ENCODE measurements at regions not wholly inside any gene's neighbourhood (a gene's known extent, or its start where the extent isn't known, plus 50 kb on each side); places are given as distances from the start of the nearest gene placed in this dataset.

DNA sequence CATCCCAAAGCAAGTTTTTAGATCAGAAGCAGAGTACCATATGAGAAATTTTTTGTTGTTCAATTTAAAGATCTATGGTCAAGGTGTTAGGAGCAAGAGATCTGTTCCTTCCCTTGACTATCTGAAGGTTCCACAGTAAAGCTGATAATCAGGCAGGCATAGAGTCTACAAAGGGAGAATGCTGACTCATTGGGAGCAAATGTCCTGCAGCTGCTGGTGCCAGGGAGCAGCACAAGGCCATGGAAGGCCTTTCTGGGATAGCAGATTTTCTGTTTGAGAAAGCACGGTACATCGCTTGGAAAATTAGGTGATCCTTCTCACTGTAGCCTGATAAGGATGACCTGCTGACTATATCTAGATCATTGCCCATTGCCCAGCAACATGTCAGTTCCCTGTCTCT, 210.1 kb upstream of the C1orf87 start:
- no peaks in the 10 kb centered on the region for H4K20me1 ChIP-seq (replicated peaks in 1 of 2; ENCODE audit: control insufficient read depth in 1 of 2, insufficient read depth in 2 of 2, low read length in 2 of 2)
- no peak overlapping the region for H3K27ac ChIP-seq (ENCODE audit: low read depth, low read length)
- no peak overlapping the region for H3K23ac ChIP-seq (ENCODE audit: insufficient read length)
- H3K14ac ChIP-seq (ENCODE audit: insufficient read length) = no peak overlapping the region
- no peak overlapping the region for H2BK20ac ChIP-seq (ENCODE audit: low read length)
- H4K91ac ChIP-seq (replicated peaks; ENCODE audit: insufficient read length, low read length) = no peak overlapping the region
- H3K79me2 ChIP-seq (ENCODE audit: control insufficient read depth in 1 of 2, insufficient read depth in 2 of 2, low read length in 2 of 2) = no peaks in the 10 kb centered on the region
- no peaks in the 10 kb centered on the region for H3K79me1 ChIP-seq (ENCODE audit: low read depth, low read length)
- no peaks in the 10 kb centered on the region; a peak in 1 of 8 replicates for H3K36me3 ChIP-seq (ENCODE audit: control insufficient read depth in 2 of 4, insufficient read depth in 4 of 4, low read length in 3 of 4)
- WGBS, 2 experiments (ENCODE audit: extremely low coverage in 1 of 2, insufficient coverage in 1 of 2, insufficient read length in 1 of 2, insufficient replicate concordance in 2 of 2, low coverage in 1 of 2, low lambda C conversion rate in 2 of 2, missing lambda C conversion rate in 1 of 2) = 100% methylated on average over 2 of the region's 2 CpGs; no CpG with 5 or more reads in 1 of the 2 experiments
- H3K56ac ChIP-seq (replicated peaks; ENCODE audit: insufficient read length, low read depth, low read length) = no peak overlapping the region
- no peak overlapping the region for H3K4me3 ChIP-seq (ENCODE audit: extremely low read depth in 1 of 4, insufficient read depth in 2 of 4, low read depth in 3 of 4, low read length in 4 of 4)
- H3K4ac ChIP-seq (replicated peaks; ENCODE audit: insufficient read length, low read depth, low read length) = no peak overlapping the region
- ChIA-PET CTCF (ENCODE audit: partially characterized antibody) (interaction anchor here (0.9 to 2.0 kb wide), 2 partner anchors 473 to 482 kb away, joined by 3 to 7 read pairs; no protein-coding TSS in a partner anchor), POLR2A (ENCODE audit: partially characterized antibody) (interaction anchor here (0.5 kb wide), 1 partner anchor 564 kb away, joined by 3 read pairs; no protein-coding TSS in a partner anchor)
- TF ChIP-seq TEAD4 (IDR thresholded peaks at IDR 0.05; ENCODE audit: low read depth, low read length) = no peak
- no peak for TF ChIP-seq RAD21 (IDR thresholded peaks at IDR 0.05 in 1 of 2, conservative IDR thresholded peaks at IDR 0.05 in 1 of 2; ENCODE audit: low read depth in 2 of 2, low read length in 2 of 2)
- TF ChIP-seq MAFK (IDR thresholded peaks at IDR 0.05; ENCODE audit: low read depth, low read length) = 0 out of 2 replicates have a peak, but pooled peaks have one; percentile 22
- TF ChIP-seq KDM5A (IDR thresholded peaks at IDR 0.05; ENCODE audit: low read length) = no peak
- TF ChIP-seq RNF2 (IDR thresholded peaks at IDR 0.05; ENCODE audit: borderline replicate concordance, low read depth, low read length, missing control alignments, poor library complexity, severe bottlenecking) = no peak
- TF ChIP-seq FOSL1 (IDR thresholded peaks at IDR 0.05; ENCODE audit: insufficient read depth, low read depth, low read length) = no peak
- TF ChIP-seq EGR1 (IDR thresholded peaks at IDR 0.05; ENCODE audit: borderline replicate concordance, low read depth, low read length) = no peak
- TF ChIP-seq ASH2L (IDR thresholded peaks at IDR 0.05; ENCODE audit: low read length) = no peak
- H3K18ac ChIP-seq (ENCODE audit: extremely low read depth, low read length) = no peak overlapping the region
- H3K4me2 ChIP-seq (ENCODE audit: insufficient read depth in 1 of 2, low read depth in 2 of 2, low read length in 2 of 2) = no peak overlapping the region
- no peak overlapping the region for H2AK5ac ChIP-seq (ENCODE audit: low read depth, low read length)
- FAIRE-seq = no peak
- H3K23me2 ChIP-seq (ENCODE audit: low read depth, low read length) = no peaks in the 10 kb centered on the region
- H4K5ac ChIP-seq (ENCODE audit: insufficient read length, low read depth, low read length) = no peak overlapping the region
- H2BK5ac ChIP-seq (ENCODE audit: low read depth, low read length) = no peak overlapping the region
- H3K9me3 ChIP-seq (ENCODE audit: insufficient read depth in 2 of 2, low read depth in 1 of 2, low read length in 1 of 2) = no peaks in the 10 kb centered on the region
- no peak overlapping the region for H3K9ac ChIP-seq (replicated peaks in 1 of 4; ENCODE audit: extremely low read depth in 1 of 4, low read depth in 3 of 4, low read length in 3 of 4)
- H3K27me3 ChIP-seq (replicated peaks in 1 of 4; ENCODE audit: control insufficient read depth in 3 of 4, extremely low read depth in 1 of 4, insufficient read depth in 3 of 4, low read length in 3 of 4) = no peaks in the 10 kb centered on the region
- peaks cover 0 to 5% (median 0%) of the 10 kb centered on the region in 4 experiments; a peak in 2 of 7 replicates for H3K4me1 ChIP-seq (replicated peaks in 1 of 4; ENCODE audit: control insufficient read depth in 3 of 4, insufficient read depth in 4 of 4, low read length in 3 of 4)
- H2BK120ac ChIP-seq (replicated peaks; ENCODE audit: low read depth, low read length) = no peak overlapping the region
- peak overlapping the region; percentile 35; the same call in 1 of the 2 replicates for H2AFZ ChIP-seq (ENCODE audit: low read length)
- DNase-seq (ENCODE audit: low read depth in 1 of 2, low spot score in 2 of 2) = no peak
- no peak overlapping the region for H2BK15ac ChIP-seq (ENCODE audit: low read length)
- H2BK12ac ChIP-seq (ENCODE audit: low read depth, low read length) = no peak overlapping the region
- H4K8ac ChIP-seq (ENCODE audit: extremely low read depth, insufficient read depth, low read length) = no peak overlapping the region
